ENCODE measurements at regions not wholly inside any gene's neighbourhood (a gene's known extent, or its start where the extent isn't known, plus 50 kb on each side); places are given as distances from the start of the nearest gene placed in this dataset.

DNA sequence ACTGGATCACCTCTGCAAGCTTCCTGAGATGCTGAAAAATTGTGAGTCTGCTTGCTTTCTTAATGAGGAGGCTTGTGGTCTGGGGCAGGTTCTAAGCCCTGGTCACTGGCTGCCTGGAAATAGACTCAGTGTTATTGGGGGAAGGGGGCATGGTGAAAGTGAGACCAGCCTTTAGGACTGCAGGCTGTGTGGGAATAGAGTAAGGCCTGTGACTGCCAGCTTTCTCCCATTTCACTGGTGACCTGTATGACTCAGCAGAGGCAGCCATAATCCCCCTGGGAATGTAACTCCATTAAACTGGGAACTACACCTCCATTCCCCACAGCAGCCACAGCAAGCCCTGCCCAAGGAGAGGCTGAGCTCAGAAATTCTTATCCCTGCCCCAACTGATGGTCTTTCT lies 55.9 kb upstream of the IL15 start:
- Histone ChIP-seq H3K4me3 (ENCODE audit: low read length in 3 of 3) (no peak overlapping the region), H3K36me3 (ENCODE audit: control insufficient read depth in 3 of 3, insufficient read depth in 3 of 3, low read length in 3 of 3) (no peaks in the 10 kb centered on the region), H3K27me3 (ENCODE audit: control insufficient read depth in 3 of 3, insufficient read depth in 3 of 3, low read length in 3 of 3) (no peaks in the 10 kb centered on the region), H3K27ac (ENCODE audit: low read depth, low read length) (no peak overlapping the region), H3K9me3 (ENCODE audit: control insufficient read depth in 3 of 3, low read length in 3 of 3) (peaks cover 0 to 2% (median 0%) of the 10 kb centered on the region in 3 donors), H3K9ac (ENCODE audit: low read depth in 1 of 3, low read length in 3 of 3) (no peak overlapping the region), H3K4me1 (ENCODE audit: control insufficient read depth in 3 of 3, insufficient read depth in 3 of 3, low read length in 3 of 3) (no peaks in the 10 kb centered on the region)

Measured in skeletal muscle tissue (tissue), 3 donors.